DMS 273 treated with DMSO at 0.1 percent for 48 hours (cell line): ENCODE measurements at regions not wholly inside any gene's neighbourhood (a gene's known extent, or its start where the extent isn't known, plus 50 kb on each side); places are given as distances from the start of the nearest gene placed in this dataset.
A peak's percentile ranks its signal among the peaks of the same experiment; 100 is the strongest.

ENCODE experiments used
- DNase-seq: peaks from one replicate; lab custom pipeline; 2025; lab: John Stamatoyannopoulos, UW

GRCh38 chr5:93275376-93275775 lies 305.6 kb downstream of the NR2F1-AS1 start:
- DNase-seq, result no peak

- DNase-seq, result no peak
These were observed 306.7 kb downstream of the NR2F1-AS1 start for GRCh38 chr5:93274291-93274690.

- DNase-seq, result no peak
These were observed 307.8 kb downstream of the NR2F1-AS1 start for GRCh38 chr5:93273176-93273575.

- no peak for DNase-seq
These were observed 308.9 kb downstream of the NR2F1-AS1 start for GRCh38 chr5:93272108-93272507.

- no peak for DNase-seq
These were observed 313.3 kb downstream of the NR2F1-AS1 start for GRCh38 chr5:93267736-93268135.

- no peak for DNase-seq
These were observed 313.7 kb downstream of the NR2F1-AS1 start for GRCh38 chr5:93267276-93267675.

GRCh38 chr5:93257616-93258015 lies 323.4 kb downstream of the NR2F1-AS1 start:
- DNase-seq, result no peak

GRCh38 chr5:93255796-93256195 lies 325.2 kb downstream of the NR2F1-AS1 start:
- DNase-seq, result no peak

- DNase-seq, result no peak
These were observed 328.9 kb downstream of the NR2F1-AS1 start for GRCh38 chr5:93252165-93252564.

GRCh38 chr5:93251347-93251746 lies 329.7 kb downstream of the NR2F1-AS1 start:
- no peak for DNase-seq

- no peak for DNase-seq
These were observed 330.6 kb downstream of the NR2F1-AS1 start for GRCh38 chr5:93250424-93250823.

GRCh38 chr5:93249651-93250289 lies 331.2 kb downstream of the NR2F1-AS1 start:
- DNase-seq, result no peak

GRCh38 chr5:93247105-93247504 lies 333.9 kb downstream of the NR2F1-AS1 start:
- DNase-seq, result no peak

- DNase-seq, result peak; percentile 12
These were observed 334.7 kb downstream of the NR2F1-AS1 start for GRCh38 chr5:93246090-93246855.

GRCh38 chr5:93245226-93245625 lies 335.8 kb downstream of the NR2F1-AS1 start:
- no peak for DNase-seq

GRCh38 chr5:93243481-93243880 lies 337.5 kb downstream of the NR2F1-AS1 start:
- no peak for DNase-seq

GRCh38 chr5:93240228-93240834 lies 340.7 kb downstream of the NR2F1-AS1 start:
- DNase-seq, result no peak

- no peak for DNase-seq
These were observed 344.1 kb downstream of the NR2F1-AS1 start for GRCh38 chr5:93236807-93237421.

- no peak for DNase-seq
These were observed 345.3 kb downstream of the NR2F1-AS1 start for GRCh38 chr5:93235761-93236160.

- DNase-seq, result no peak
These were observed 354.8 kb downstream of the NR2F1-AS1 start for GRCh38 chr5:93226202-93226735.

- no peak for DNase-seq
These were observed 355.3 kb downstream of the NR2F1-AS1 start for GRCh38 chr5:93225748-93226147.

GRCh38 chr5:93224624-93225023 lies 356.4 kb downstream of the NR2F1-AS1 start:
- no peak for DNase-seq
